ENCODE measurements at regions not wholly inside any gene's neighbourhood (a gene's known extent, or its start where the extent isn't known, plus 50 kb on each side); places are given as distances from the start of the nearest gene placed in this dataset.
"Not testable (repeated sequence)": the region's sequence is repeated elsewhere in the genome, so short reads cannot be mapped to it uniquely, and the experiment has no call there.

GRCh38 chr15:30261432-30262141, 126.7 kb downstream of the GOLGA8T start:
- not testable (repeated sequence) for H3K9ac ChIP-seq (ENCODE audit: low read depth, low read length); H3K27me3 ChIP-seq (ENCODE audit: insufficient read depth, low read length, poor library complexity); H3K4me2 ChIP-seq (ENCODE audit: insufficient read depth, low read length); DNase-seq; H3K9me3 ChIP-seq (ENCODE audit: insufficient read depth, low read length, severe bottlenecking); H3K4me1 ChIP-seq (ENCODE audit: insufficient read depth, low read length); H4K20me1 ChIP-seq (ENCODE audit: insufficient read depth, low read length); H3K79me2 ChIP-seq (ENCODE audit: insufficient read depth, low read length); H3K27ac ChIP-seq (ENCODE audit: low read length); H3K4me3 ChIP-seq (ENCODE audit: low read depth in 1 of 2, low read length in 2 of 2); H2AFZ ChIP-seq (ENCODE audit: low read depth, low read length); H3K36me3 ChIP-seq (ENCODE audit: insufficient read depth, low read length)
- peak; percentile 12; the same call in 1 of the 3 replicates for ATAC-seq (ENCODE audit: insufficient read depth, low read depth)

GRCh38 chr15:30262142-30262460, 127.2 kb downstream of the GOLGA8T start:
- H3K4me1 ChIP-seq (ENCODE audit: insufficient read depth, low read length); H3K79me2 ChIP-seq (ENCODE audit: insufficient read depth, low read length); H3K9ac ChIP-seq (ENCODE audit: low read depth, low read length); H3K9me3 ChIP-seq (ENCODE audit: insufficient read depth, low read length, severe bottlenecking); H3K27me3 ChIP-seq (ENCODE audit: insufficient read depth, low read length, poor library complexity); H3K4me2 ChIP-seq (ENCODE audit: insufficient read depth, low read length); H3K4me3 ChIP-seq (ENCODE audit: low read depth in 1 of 2, low read length in 2 of 2); H2AFZ ChIP-seq (ENCODE audit: low read depth, low read length); DNase-seq; H3K36me3 ChIP-seq (ENCODE audit: insufficient read depth, low read length); H4K20me1 ChIP-seq (ENCODE audit: insufficient read depth, low read length); H3K27ac ChIP-seq (ENCODE audit: low read length): not testable (repeated sequence)
- peak; percentile 79 for ATAC-seq (ENCODE audit: insufficient read depth, low read depth)

- H3K9ac ChIP-seq (ENCODE audit: low read depth, low read length); H3K4me3 ChIP-seq (ENCODE audit: low read depth in 1 of 2, low read length in 2 of 2); H3K4me1 ChIP-seq (ENCODE audit: insufficient read depth, low read length); H2AFZ ChIP-seq (ENCODE audit: low read depth, low read length); H3K9me3 ChIP-seq (ENCODE audit: insufficient read depth, low read length, severe bottlenecking); H3K27ac ChIP-seq (ENCODE audit: low read length); H3K27me3 ChIP-seq (ENCODE audit: insufficient read depth, low read length, poor library complexity); ATAC-seq (ENCODE audit: insufficient read depth, low read depth); H3K4me2 ChIP-seq (ENCODE audit: insufficient read depth, low read length); H4K20me1 ChIP-seq (ENCODE audit: insufficient read depth, low read length); H3K36me3 ChIP-seq (ENCODE audit: insufficient read depth, low read length); H3K79me2 ChIP-seq (ENCODE audit: insufficient read depth, low read length); DNase-seq: not testable (repeated sequence)
Observed at GRCh38 chr15:30264000-30264399, 129.1 kb downstream of the GOLGA8T start.

- not testable (repeated sequence) for H3K4me1 ChIP-seq (ENCODE audit: insufficient read depth, low read length); H3K79me2 ChIP-seq (ENCODE audit: insufficient read depth, low read length); H4K20me1 ChIP-seq (ENCODE audit: insufficient read depth, low read length); DNase-seq; H3K4me2 ChIP-seq (ENCODE audit: insufficient read depth, low read length); H3K36me3 ChIP-seq (ENCODE audit: insufficient read depth, low read length); ATAC-seq (ENCODE audit: insufficient read depth, low read depth); H3K27me3 ChIP-seq (ENCODE audit: insufficient read depth, low read length, poor library complexity); H2AFZ ChIP-seq (ENCODE audit: low read depth, low read length); H3K9me3 ChIP-seq (ENCODE audit: insufficient read depth, low read length, severe bottlenecking); H3K27ac ChIP-seq (ENCODE audit: low read length); H3K4me3 ChIP-seq (ENCODE audit: low read depth in 1 of 2, low read length in 2 of 2); H3K9ac ChIP-seq (ENCODE audit: low read depth, low read length)
Observed at GRCh38 chr15:30295150-30295844, 98.0 kb downstream of the CHRFAM7A start.

- not testable (repeated sequence) for H3K27ac ChIP-seq (ENCODE audit: low read length); H3K27me3 ChIP-seq (ENCODE audit: insufficient read depth, low read length, poor library complexity); H3K4me3 ChIP-seq (ENCODE audit: low read depth in 1 of 2, low read length in 2 of 2); H3K9ac ChIP-seq (ENCODE audit: low read depth, low read length); H4K20me1 ChIP-seq (ENCODE audit: insufficient read depth, low read length); H3K36me3 ChIP-seq (ENCODE audit: insufficient read depth, low read length); H3K9me3 ChIP-seq (ENCODE audit: insufficient read depth, low read length, severe bottlenecking); H3K79me2 ChIP-seq (ENCODE audit: insufficient read depth, low read length); ATAC-seq (ENCODE audit: insufficient read depth, low read depth); H3K4me2 ChIP-seq (ENCODE audit: insufficient read depth, low read length); H3K4me1 ChIP-seq (ENCODE audit: insufficient read depth, low read length); DNase-seq; H2AFZ ChIP-seq (ENCODE audit: low read depth, low read length)
Observed at GRCh38 chr15:30303968-30304367, 89.4 kb downstream of the CHRFAM7A start.
